Neuronal stem cell (in vitro differentiated cells): ENCODE measurements at regions not wholly inside any gene's neighbourhood (a gene's known extent, or its start where the extent isn't known, plus 50 kb on each side); places are given as distances from the start of the nearest gene placed in this dataset.

Experiments used
- DNase-seq: peaks from one replicate; pipeline ENCODE4 v3.0.0-alpha.2; 2013; ENCODE audit warnings: low spot score
- H2AFZ ChIP-seq: one replicate; pipeline ENCODE4 v1.6.1; 2013; ENCODE audit warnings: mild to moderate bottlenecking, low read length, inconsistent platforms
- H2AK5ac ChIP-seq: 2 replicates; pipeline ENCODE4 v1.6.1; 2013; ENCODE audit warnings: low read depth, mild to moderate bottlenecking, inconsistent platforms, low read length, moderate library complexity, mixed read lengths
- H2BK120ac ChIP-seq: 2 replicates; pipeline ENCODE4 v1.6.1; 2013; ENCODE audit warnings: low read depth, mild to moderate bottlenecking, inconsistent platforms, low read length, moderate library complexity, mixed read lengths
- H2BK12ac ChIP-seq: one replicate; pipeline ENCODE4 v1.6.1; 2013; ENCODE audit warnings: low read length, inconsistent platforms
- H2BK15ac ChIP-seq: 2 replicates; pipeline ENCODE4 v1.6.1; 2013; ENCODE audit warnings: mild to moderate bottlenecking, low read length, inconsistent platforms, mixed read lengths
- H2BK5ac ChIP-seq: one replicate; pipeline ENCODE4 v1.6.1; 2013; ENCODE audit warnings: inconsistent platforms, mild to moderate bottlenecking, low read length, moderate library complexity
- H3K14ac ChIP-seq: one replicate; pipeline ENCODE4 v1.6.1; 2013; ENCODE audit warnings: low read length, inconsistent platforms
- H3K18ac ChIP-seq: 2 replicates; pipeline ENCODE4 v1.6.1; 2013; ENCODE audit warnings: low read length, inconsistent platforms
- H3K23ac ChIP-seq: 2 replicates; pipeline ENCODE4 v1.6.1; 2013; ENCODE audit warnings: low read depth, mild to moderate bottlenecking, mixed read lengths, low read length, inconsistent platforms; ENCODE audit not compliant: poor library complexity
- H3K27ac ChIP-seq: replicated peaks from 3 replicates; pipeline ENCODE4 v1.5.1; 2013; ENCODE audit warnings: low read length, inconsistent platforms
- H3K27me3 ChIP-seq, 3 experiments: 2 replicates each; pipeline ENCODE4 v1.6.1; 2013; ENCODE audit warnings: low read length in 3 of 3, mild to moderate bottlenecking in 2 of 3, inconsistent platforms in 1 of 3, low read depth in 1 of 3, mixed read lengths in 1 of 3, moderate library complexity in 1 of 3; ENCODE audit not compliant: control insufficient read depth in 3 of 3, insufficient read depth in 3 of 3
- H3K36me3 ChIP-seq, 2 donors: replicated peaks in 1 of 2; 2 replicates each; pipeline ENCODE4 v1.6.1; 2013; ENCODE audit warnings: low read length in 2 of 2; ENCODE audit not compliant: control insufficient read depth in 2 of 2, insufficient read depth in 2 of 2
- H3K4ac ChIP-seq: 2 replicates; pipeline ENCODE4 v1.6.1; 2013; ENCODE audit warnings: inconsistent platforms, mild to moderate bottlenecking, low read length, moderate library complexity
- H3K4me1 ChIP-seq, 2 donors: 1 replicate in 1 of 2; 2 replicates in 1 of 2; pipeline ENCODE4 v1.6.1; 2013; ENCODE audit warnings: low read length in 2 of 2, low read depth in 1 of 2; ENCODE audit not compliant: control insufficient read depth in 2 of 2, insufficient read depth in 1 of 2
- H3K4me2 ChIP-seq: one replicate; pipeline ENCODE4 v1.6.1; 2013; ENCODE audit warnings: mild to moderate bottlenecking, low read length, inconsistent platforms; ENCODE audit not compliant: insufficient read depth, poor library complexity, severe bottlenecking
- H3K4me3 ChIP-seq, 2 donors: 2 replicates each; pipeline ENCODE4 v1.5.1; 2013; ENCODE audit warnings: low read length in 2 of 2, mild to moderate bottlenecking in 2 of 2, inconsistent platforms in 1 of 2, moderate library complexity in 1 of 2
- H3K79me1 ChIP-seq: one replicate; pipeline ENCODE4 v1.6.1; 2013; ENCODE audit warnings: low read depth, mild to moderate bottlenecking, inconsistent platforms, low read length, moderate library complexity
- H3K9ac ChIP-seq: one replicate; pipeline ENCODE4 v1.6.1; 2013; ENCODE audit warnings: mild to moderate bottlenecking, low read depth, low read length, inconsistent platforms; ENCODE audit not compliant: poor library complexity
- H3K9me3 ChIP-seq, 2 donors: replicated peaks in 1 of 2; 2 replicates each; pipeline versions ENCODE3 to v1.6.1; 2013; ENCODE audit warnings: low read length in 2 of 2, mild to moderate bottlenecking in 2 of 2, inconsistent platforms in 1 of 2, low read depth in 1 of 2, mixed read lengths in 1 of 2, moderate library complexity in 1 of 2; ENCODE audit not compliant: control insufficient read depth in 2 of 2, insufficient read depth in 1 of 2
- H4K8ac ChIP-seq: one replicate; pipeline ENCODE4 v1.6.1; 2013; ENCODE audit warnings: low read depth, mild to moderate bottlenecking, inconsistent platforms, low read length, moderate library complexity
- H4K91ac ChIP-seq: one replicate; pipeline ENCODE4 v1.6.1; 2013; ENCODE audit warnings: low read length, low read depth, mild to moderate bottlenecking, inconsistent platforms; ENCODE audit not compliant: poor library complexity
- WGBS, 2 donors: extraction: QIAGEN DNeasy Blood & Tissue Kit; methylation state at CpG; one replicate each; pipeline ENCODE4 v1.1.7; 2013; ENCODE audit warnings: missing lambda C conversion rate in 2 of 2, mixed read lengths in 1 of 2; ENCODE audit not compliant: insufficient read length in 2 of 2, insufficient replicate concordance in 1 of 2; ENCODE audit errors: extremely low coverage in 2 of 2; 5-methylcytosine and 5-hydroxymethylcytosine counted together

DNA sequence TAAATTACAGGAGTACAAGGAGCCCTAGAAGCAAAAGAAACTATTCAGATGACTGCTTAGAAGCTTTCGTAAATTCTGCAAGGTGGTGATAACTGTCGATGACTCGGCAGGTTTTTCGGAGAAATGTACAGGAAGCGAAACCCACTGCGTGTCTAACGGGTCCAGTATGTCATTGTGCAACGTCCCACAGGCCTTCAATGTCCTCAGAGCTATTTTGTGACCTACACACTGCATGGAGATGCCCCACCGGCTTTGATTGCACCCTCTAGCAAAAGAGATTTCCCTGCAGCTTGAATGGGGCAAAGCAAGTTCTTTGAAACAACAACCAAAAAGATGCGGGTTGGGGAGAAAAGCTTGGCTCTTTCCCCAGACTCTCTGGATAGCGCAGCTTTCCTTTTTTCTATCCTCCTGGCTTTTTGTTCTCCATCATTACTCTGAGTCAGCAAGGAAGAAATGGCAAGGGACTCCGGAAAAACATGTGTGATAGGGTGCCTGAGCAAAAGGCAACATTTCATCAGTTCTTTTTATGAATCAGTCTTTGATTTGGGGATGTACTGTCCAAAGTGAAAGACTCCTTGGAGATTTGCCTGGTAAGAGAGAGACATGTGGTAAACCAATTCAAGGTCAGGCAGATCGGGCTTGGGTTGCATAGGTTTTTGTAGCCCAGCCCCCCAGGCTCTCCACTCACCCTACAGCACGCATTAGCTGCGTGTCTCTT lies 112.0 kb upstream of the TBL1X start:
- no peak overlapping the region for H4K8ac ChIP-seq
- no peak overlapping the region for H4K91ac ChIP-seq
- no peak overlapping the region for H3K9ac ChIP-seq
- H3K14ac ChIP-seq = no peak overlapping the region
- H3K36me3 ChIP-seq = no peaks in the 10 kb centered on the region
- H3K9me3 ChIP-seq = no peaks in the 10 kb centered on the region
- H3K79me1 ChIP-seq = no peaks in the 10 kb centered on the region
- no peak for DNase-seq
- H2AFZ ChIP-seq = peak overlapping the region; percentile 38
- no peak overlapping the region for H3K4me2 ChIP-seq
- no peak overlapping the region for H3K23ac ChIP-seq
- peaks cover 0 to 3% of the 10 kb centered on the region in 2 donors for H3K4me1 ChIP-seq
- no peak overlapping the region for H2BK12ac ChIP-seq
- H2AK5ac ChIP-seq = no peak overlapping the region
- no peak overlapping the region for H3K27ac ChIP-seq
- H3K4ac ChIP-seq = no peak overlapping the region
- no peak overlapping the region for H2BK120ac ChIP-seq
- no CpG with 5 or more reads among the region's 15 CpGs for WGBS, 2 donors
- H3K4me3 ChIP-seq = no peak overlapping the region
- H2BK15ac ChIP-seq = no peak overlapping the region
- H3K18ac ChIP-seq = no peak overlapping the region
- no peak overlapping the region for H2BK5ac ChIP-seq
- H3K27me3 ChIP-seq = no peaks in the 10 kb centered on the region

- no peak overlapping the region for H2AK5ac ChIP-seq
- H4K91ac ChIP-seq = no peak overlapping the region
- no peak overlapping the region for H3K14ac ChIP-seq
- no peak overlapping the region for H3K4me3 ChIP-seq
- no peak overlapping the region for H3K9ac ChIP-seq
- H3K27ac ChIP-seq = no peak overlapping the region
- no peak overlapping the region for H2AFZ ChIP-seq
- no peak overlapping the region for H4K8ac ChIP-seq
- H3K18ac ChIP-seq = no peak overlapping the region
- no peak overlapping the region for H2BK12ac ChIP-seq
- H2BK15ac ChIP-seq = no peak overlapping the region
- no peak overlapping the region for H2BK120ac ChIP-seq
- H3K36me3 ChIP-seq = no peaks in the 10 kb centered on the region
- H2BK5ac ChIP-seq = no peak overlapping the region
- no peaks in the 10 kb centered on the region for H3K9me3 ChIP-seq
- peaks cover 0 to 3% of the 10 kb centered on the region in 2 donors for H3K4me1 ChIP-seq
- H3K4me2 ChIP-seq = no peak overlapping the region
- H3K23ac ChIP-seq = no peak overlapping the region
- no peak overlapping the region for H3K4ac ChIP-seq
- H3K27me3 ChIP-seq = no peaks in the 10 kb centered on the region
- no CpG with 5 or more reads among the region's 9 CpGs for WGBS, 2 donors
- no peaks in the 10 kb centered on the region for H3K79me1 ChIP-seq
- no peak for DNase-seq
Observed at GRCh38 chrX:9354918-9355317, 109.9 kb upstream of the TBL1X start.

- H3K27ac ChIP-seq = no peak overlapping the region
- no peak overlapping the region for H3K4me2 ChIP-seq
- H2BK15ac ChIP-seq = no peak overlapping the region
- no peak overlapping the region for H3K18ac ChIP-seq
- H3K4ac ChIP-seq = no peak overlapping the region
- no peaks in the 10 kb centered on the region for H3K27me3 ChIP-seq
- no peak overlapping the region for H4K91ac ChIP-seq
- no peaks in the 10 kb centered on the region for H3K79me1 ChIP-seq
- no peak overlapping the region for H3K4me3 ChIP-seq
- H3K23ac ChIP-seq = no peak overlapping the region
- WGBS, 2 donors = no CpG with 5 or more reads among the region's 9 CpGs
- H3K4me1 ChIP-seq = peaks cover 0 to 3% of the 10 kb centered on the region in 2 donors
- no peaks in the 10 kb centered on the region for H3K9me3 ChIP-seq
- no peak overlapping the region for H2BK120ac ChIP-seq
- H4K8ac ChIP-seq = no peak overlapping the region
- H2AFZ ChIP-seq = no peak overlapping the region
- H2BK12ac ChIP-seq = no peak overlapping the region
- DNase-seq = no peak
- H3K14ac ChIP-seq = no peak overlapping the region
- H2BK5ac ChIP-seq = no peak overlapping the region
- no peak overlapping the region for H3K9ac ChIP-seq
- H3K36me3 ChIP-seq = no peaks in the 10 kb centered on the region
- H2AK5ac ChIP-seq = no peak overlapping the region
Observed at GRCh38 chrX:9355739-9356138, 109.1 kb upstream of the TBL1X start.

- Histone ChIP-seq H2AK5ac (no peak overlapping the region), H3K23ac (no peak overlapping the region), H3K79me1 (no peaks in the 10 kb centered on the region), H3K4ac (no peak overlapping the region), H2BK15ac (no peak overlapping the region), H3K9me3 (no peaks in the 10 kb centered on the region), H3K36me3 (no peaks in the 10 kb centered on the region), H2AFZ (no peak overlapping the region), H3K4me1 (peaks cover 0 to 3% of the 10 kb centered on the region in 2 donors), H2BK12ac (no peak overlapping the region), H3K4me2 (no peak overlapping the region), H3K4me3 (no peak overlapping the region), H3K27me3 (no peaks in the 10 kb centered on the region), H2BK5ac (no peak overlapping the region), H3K14ac (no peak overlapping the region), H3K18ac (no peak overlapping the region), H4K8ac (no peak overlapping the region), H3K9ac (no peak overlapping the region), H2BK120ac (no peak overlapping the region), H3K27ac (no peak overlapping the region), H4K91ac (no peak overlapping the region)
- no peak for DNase-seq
- WGBS, 2 donors = no CpG with 5 or more reads among the region's 5 CpGs
Observed at GRCh38 chrX:9356846-9357245, 108.0 kb upstream of the TBL1X start.
